OCI-LY3 (cell line): ENCODE measurements at regions not wholly inside any gene's neighbourhood (a gene's known extent, or its start where the extent isn't known, plus 50 kb on each side); places are given as distances from the start of the nearest gene placed in this dataset.

ENCODE experiments used
- H2AFZ ChIP-seq: fragments of 200-600, 300-600 bp; shearing (Covaris generic); 2 replicates; pipeline ENCODE4 v1.6.0; 2014; ENCODE audit warnings: antibody characterized with exemption, low read depth, low read length
- H3K27ac ChIP-seq: fragments of 200-600, 300-600 bp; sonication (generic); 2 replicates; pipeline ENCODE4 v1.5.1; 2014; ENCODE audit warnings: mild to moderate bottlenecking, low read length, moderate library complexity, mixed read lengths
- H3K27me3 ChIP-seq: fragments of 200-600, 300-600 bp; sonication (generic); 2 replicates; pipeline ENCODE4 v1.6.1; 2014; ENCODE audit warnings: low read depth, low read length, mixed read lengths
- H3K36me3 ChIP-seq: fragments of 200-600, 300-600 bp; sonication (generic); replicated peaks from 2 replicates; pipeline ENCODE3; 2014; ENCODE audit warnings: low read depth, low read length, mixed read lengths
- H3K4me1 ChIP-seq: fragments of 300-600, 200-600 bp; sonication (generic); 2 replicates; pipeline ENCODE4 v1.6.1; 2014; ENCODE audit warnings: low read length, mixed read lengths
- H3K4me2 ChIP-seq: fragments of 200-600, 300-600 bp; sonication (generic); 2 replicates; pipeline ENCODE4 v1.6.1; 2014; ENCODE audit warnings: low read length, mixed read lengths
- H3K4me3 ChIP-seq: fragments of 300-600, 200-600 bp; sonication (generic); 2 replicates; pipeline ENCODE4 v1.5.1; 2014; ENCODE audit warnings: antibody characterized with exemption, mild to moderate bottlenecking, low read length, moderate library complexity
- H3K79me2 ChIP-seq: fragments of 300-600, 200-600 bp; shearing (Covaris generic); 2 replicates; pipeline ENCODE4 v1.6.1; 2014; ENCODE audit warnings: mild to moderate bottlenecking, low read length, mixed read lengths
- H3K9ac ChIP-seq: fragments of 300-600, 200-600 bp; shearing (Covaris generic); 2 replicates; pipeline ENCODE4 v1.6.0; 2014; ENCODE audit warnings: mild to moderate bottlenecking, low read length, moderate library complexity
- H3K9me3 ChIP-seq: fragments of 200-600, 300-600 bp; shearing (Covaris generic); 2 replicates; pipeline ENCODE4 v1.6.1; 2014; ENCODE audit warnings: low read length, mixed read lengths; ENCODE audit not compliant: insufficient read depth
- H4K20me1 ChIP-seq: fragments of 200-600, 300-600 bp; sonication (generic); 2 replicates; pipeline ENCODE4 v1.6.1; 2016; ENCODE audit warnings: low read length, mixed read lengths; ENCODE audit not compliant: insufficient read depth
- EZH2phosphoT487 ChIP-seq: fragments of 200-600 bp; shearing (Covaris generic); IDR thresholded peaks from 2 replicates; pipeline ENCODE4 v1.6.1; 2018; ENCODE audit warnings: antibody characterized with exemption, mixed run types, low read depth
- TF ChIP-seq, protein P1 (sequence below): fragments of 200-600, 300-600 bp; sonication (generic); IDR thresholded peaks from 2 replicates; pipeline ENCODE4 v1.5.1; 2014; ENCODE audit warnings: antibody characterized with exemption, low read length, low read depth

DNA sequence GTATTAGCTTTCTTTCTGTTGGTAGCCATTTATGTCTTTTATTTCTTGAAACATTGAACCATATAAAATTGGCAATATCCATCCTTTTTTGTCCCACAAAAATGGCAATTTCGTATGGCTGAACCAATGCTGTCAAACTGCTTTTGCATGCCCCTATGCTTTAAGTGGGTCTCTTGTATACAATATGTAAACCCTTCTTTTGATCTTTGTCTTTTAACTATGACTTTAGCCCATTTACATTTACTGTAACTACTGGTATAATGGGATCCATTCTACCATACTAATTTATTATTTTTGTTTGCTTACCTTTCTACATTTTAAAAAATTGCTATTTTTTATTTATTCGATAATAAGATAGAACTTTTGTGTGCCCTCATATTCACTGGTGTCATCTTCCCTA, 93.4 kb downstream of the TENT4A start:
- no peak overlapping the region for H3K4me2 ChIP-seq
- H3K9ac ChIP-seq = no peak overlapping the region
- H4K20me1 ChIP-seq = no peaks in the 10 kb centered on the region
- no peaks in the 10 kb centered on the region for H3K36me3 ChIP-seq
- no peak overlapping the region for H3K27ac ChIP-seq
- no peak overlapping the region for H2AFZ ChIP-seq
- H3K79me2 ChIP-seq = no peaks in the 10 kb centered on the region
- H3K4me1 ChIP-seq = no peaks in the 10 kb centered on the region
- H3K9me3 ChIP-seq = 0 out of 2 replicates have a peak, but pooled peaks cover 3% of the 10 kb centered on the region
- no peaks in the 10 kb centered on the region for H3K27me3 ChIP-seq
- TF ChIP-seq, protein P1, sequence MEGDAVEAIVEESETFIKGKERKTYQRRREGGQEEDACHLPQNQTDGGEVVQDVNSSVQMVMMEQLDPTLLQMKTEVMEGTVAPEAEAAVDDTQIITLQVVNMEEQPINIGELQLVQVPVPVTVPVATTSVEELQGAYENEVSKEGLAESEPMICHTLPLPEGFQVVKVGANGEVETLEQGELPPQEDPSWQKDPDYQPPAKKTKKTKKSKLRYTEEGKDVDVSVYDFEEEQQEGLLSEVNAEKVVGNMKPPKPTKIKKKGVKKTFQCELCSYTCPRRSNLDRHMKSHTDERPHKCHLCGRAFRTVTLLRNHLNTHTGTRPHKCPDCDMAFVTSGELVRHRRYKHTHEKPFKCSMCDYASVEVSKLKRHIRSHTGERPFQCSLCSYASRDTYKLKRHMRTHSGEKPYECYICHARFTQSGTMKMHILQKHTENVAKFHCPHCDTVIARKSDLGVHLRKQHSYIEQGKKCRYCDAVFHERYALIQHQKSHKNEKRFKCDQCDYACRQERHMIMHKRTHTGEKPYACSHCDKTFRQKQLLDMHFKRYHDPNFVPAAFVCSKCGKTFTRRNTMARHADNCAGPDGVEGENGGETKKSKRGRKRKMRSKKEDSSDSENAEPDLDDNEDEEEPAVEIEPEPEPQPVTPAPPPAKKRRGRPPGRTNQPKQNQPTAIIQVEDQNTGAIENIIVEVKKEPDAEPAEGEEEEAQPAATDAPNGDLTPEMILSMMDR = no peak
- no peak for TF ChIP-seq EZH2phosphoT487
- H3K4me3 ChIP-seq = no peak overlapping the region

DNA sequence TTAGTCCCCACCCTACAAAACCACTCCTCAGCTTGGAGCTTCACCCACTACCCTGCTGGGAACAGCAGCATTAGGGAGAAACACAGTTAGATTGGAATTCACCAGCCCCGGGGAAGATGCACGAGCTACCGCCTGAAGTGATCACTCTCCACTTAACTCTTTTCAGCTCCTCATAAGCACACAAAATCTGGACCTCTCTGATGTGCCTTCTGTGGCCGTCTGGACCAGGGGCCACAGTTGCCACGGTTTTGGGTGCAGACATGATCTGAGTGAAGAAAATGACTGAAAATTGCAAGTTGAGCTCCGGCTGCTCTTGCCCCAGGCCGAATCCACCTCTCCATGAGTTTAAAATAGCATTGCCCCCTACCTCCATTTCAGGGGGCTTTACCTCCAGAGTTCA, 95.2 kb downstream of the TENT4A start:
- no peak overlapping the region for H3K9ac ChIP-seq
- no peak overlapping the region for H3K4me3 ChIP-seq
- H2AFZ ChIP-seq = no peak overlapping the region
- no peaks in the 10 kb centered on the region for H4K20me1 ChIP-seq
- no peaks in the 10 kb centered on the region for H3K79me2 ChIP-seq
- H3K4me1 ChIP-seq = no peaks in the 10 kb centered on the region
- H3K9me3 ChIP-seq = 0 out of 2 replicates have a peak, but pooled peaks cover 3% of the 10 kb centered on the region
- no peak overlapping the region for H3K27ac ChIP-seq
- H3K36me3 ChIP-seq = no peaks in the 10 kb centered on the region
- no peak for TF ChIP-seq EZH2phosphoT487
- TF ChIP-seq, protein P1 = no peak
- H3K4me2 ChIP-seq = no peak overlapping the region
- no peaks in the 10 kb centered on the region for H3K27me3 ChIP-seq

DNA sequence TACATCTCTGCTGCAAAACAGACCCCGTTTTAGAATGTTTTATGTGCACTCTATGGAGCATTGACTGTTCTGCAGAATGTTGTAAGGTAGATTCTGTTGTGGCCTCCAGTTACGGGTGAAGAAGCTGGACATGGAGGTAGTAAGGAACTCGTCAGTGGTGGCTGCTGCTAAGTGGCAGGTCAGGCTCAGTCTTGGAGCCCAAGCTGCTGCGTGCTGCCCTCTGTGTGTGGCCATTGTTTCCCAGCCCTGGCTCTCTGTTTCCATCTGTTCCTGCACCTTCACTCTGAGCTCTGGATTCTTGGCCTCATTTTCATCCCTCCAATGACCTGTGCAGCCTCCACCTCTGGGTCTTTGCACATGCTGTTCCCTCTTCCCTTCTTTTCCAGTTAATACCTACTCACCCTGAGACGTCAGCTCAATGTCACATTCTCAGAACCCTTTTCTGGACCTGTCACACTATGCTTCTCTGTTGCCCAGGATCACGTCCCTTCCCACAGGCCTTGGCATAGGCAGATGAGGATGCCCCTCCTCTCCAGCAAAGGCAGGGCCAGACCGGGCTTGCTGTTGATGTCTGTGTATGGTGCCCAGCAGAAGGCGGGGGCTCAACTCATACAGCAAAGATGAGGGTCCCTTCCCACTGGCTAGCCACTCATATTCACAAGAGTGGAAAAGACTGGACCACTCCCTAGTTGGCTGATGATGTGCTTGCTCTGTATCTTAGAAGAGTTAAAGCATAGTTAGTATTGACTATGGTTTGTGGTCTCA, 97.6 kb downstream of the TENT4A start:
- Histone ChIP-seq H3K9ac (no peak overlapping the region), H3K27ac (no peak overlapping the region), H3K4me2 (no peak overlapping the region), H3K27me3 (no peaks in the 10 kb centered on the region), H4K20me1 (no peaks in the 10 kb centered on the region), H2AFZ (no peak overlapping the region), H3K4me1 (no peaks in the 10 kb centered on the region), H3K79me2 (no peaks in the 10 kb centered on the region), H3K36me3 (no peaks in the 10 kb centered on the region), H3K9me3 (0 out of 2 replicates have a peak, but pooled peaks cover 3% of the 10 kb centered on the region), H3K4me3 (no peak overlapping the region)
- no peak for TF ChIP-seq EZH2phosphoT487
- TF ChIP-seq, protein P1 = no peak

DNA sequence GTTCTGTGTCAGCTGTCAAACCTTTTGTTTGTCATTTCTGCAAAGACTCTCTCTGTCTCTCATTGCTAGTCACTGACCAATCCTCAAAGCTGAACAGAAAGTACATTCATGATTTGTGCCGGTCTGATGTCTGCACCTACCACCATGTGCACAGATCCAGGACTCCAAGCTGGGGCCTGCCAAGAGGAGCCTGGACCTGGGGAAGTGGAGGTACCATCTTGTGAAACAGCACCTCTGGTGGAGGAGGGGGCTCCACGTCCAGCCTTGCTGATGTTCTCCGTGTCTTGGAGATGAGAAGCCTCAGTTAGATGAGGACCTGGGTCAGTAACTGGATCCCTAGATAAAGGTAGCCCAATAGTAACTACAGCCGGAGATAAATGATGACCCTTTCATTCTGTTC, 98.9 kb downstream of the TENT4A start:
- H3K27me3 ChIP-seq = no peaks in the 10 kb centered on the region
- no peaks in the 10 kb centered on the region for H3K4me1 ChIP-seq
- H3K36me3 ChIP-seq = no peaks in the 10 kb centered on the region
- H3K9me3 ChIP-seq = no peaks in the 10 kb centered on the region
- H3K4me3 ChIP-seq = no peak overlapping the region
- H3K4me2 ChIP-seq = no peak overlapping the region
- no peak overlapping the region for H3K27ac ChIP-seq
- TF ChIP-seq, protein P1 = no peak
- no peak for TF ChIP-seq EZH2phosphoT487
- H3K79me2 ChIP-seq = no peaks in the 10 kb centered on the region
- H2AFZ ChIP-seq = no peak overlapping the region
- no peak overlapping the region for H3K9ac ChIP-seq
- no peaks in the 10 kb centered on the region for H4K20me1 ChIP-seq
